ENCODE measurements at regions not wholly inside any gene's neighbourhood (a gene's known extent, or its start where the extent isn't known, plus 50 kb on each side); places are given as distances from the start of the nearest gene placed in this dataset.
"Not testable (repeated sequence)": the region's sequence is repeated elsewhere in the genome, so short reads cannot be mapped to it uniquely, and the experiment has no call there.

- H3K36me3 Mint-ChIP-seq, result no peaks in the 10 kb centered on the region
- no peak overlapping the region for H3K27ac Mint-ChIP-seq
- ATAC-seq (no peak), DNase-seq (ENCODE audit: low spot score in 2 of 2) (no peak)
- H3K9me3 Mint-ChIP-seq, result no peaks in the 10 kb centered on the region
These were observed 192.6 kb downstream of the DLEU7 start for GRCh38 chr13:50650592-50651504.

- Mint-ChIP-seq H3K9me3 (no peaks in the 10 kb centered on the region), H3K27ac (no peak overlapping the region), H3K36me3 (no peaks in the 10 kb centered on the region)
- no peak for ATAC-seq
- no peak for DNase-seq (ENCODE audit: low spot score in 2 of 2)
These were observed 191.6 kb downstream of the DLEU7 start for GRCh38 chr13:50651922-50652321.

DNA sequence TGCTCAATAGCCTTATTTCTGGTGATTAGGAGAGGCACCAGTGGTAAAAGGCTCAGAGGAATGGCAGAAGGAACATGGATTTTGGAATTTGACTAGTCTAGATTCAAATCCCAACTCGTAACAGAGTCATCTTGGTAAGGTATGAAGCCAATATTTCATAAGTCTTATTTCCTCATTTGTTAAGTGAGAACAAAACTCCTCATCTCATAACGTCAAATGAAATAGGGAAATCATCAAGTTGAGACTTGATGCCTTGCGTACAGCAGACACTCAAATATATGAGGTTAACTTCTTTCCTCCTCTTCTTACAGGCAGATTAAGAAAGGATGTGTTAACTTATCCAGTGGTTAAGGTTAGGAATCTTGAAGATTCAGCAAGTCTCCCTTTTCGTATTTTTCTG lies 189.2 kb downstream of the DLEU7 start:
- ATAC-seq, result no peak
- Mint-ChIP-seq H3K27ac (no peak overlapping the region), H3K9me3 (no peaks in the 10 kb centered on the region), H3K36me3 (no peaks in the 10 kb centered on the region)
- no peak for DNase-seq (ENCODE audit: low spot score in 2 of 2)

DNA sequence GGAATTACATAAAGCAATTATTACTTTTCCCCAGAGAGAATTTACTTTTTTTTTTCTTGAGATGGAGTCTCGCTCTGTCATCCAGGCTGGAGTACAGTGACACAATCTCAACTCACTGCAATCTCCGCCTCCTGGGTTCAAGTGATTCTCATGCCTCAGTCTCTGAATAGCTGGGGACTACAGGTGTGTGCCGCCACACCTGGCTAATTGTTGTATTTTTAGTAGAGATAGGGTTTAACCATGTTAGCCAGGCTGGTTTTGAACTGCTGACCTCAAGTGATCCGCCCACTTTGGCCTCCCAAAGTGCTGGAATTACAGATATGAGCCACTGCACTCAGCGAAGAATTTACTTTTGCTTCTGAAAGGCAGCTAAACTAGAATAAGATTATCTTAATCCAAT lies 181.6 kb downstream of the DLEU7 start:
- not testable (repeated sequence) for H3K9me3 Mint-ChIP-seq; H3K27ac Mint-ChIP-seq; DNase-seq (ENCODE audit: low spot score in 2 of 2); H3K36me3 Mint-ChIP-seq; ATAC-seq

- DNase-seq (ENCODE audit: low spot score in 2 of 2), result no peak
- H3K36me3 Mint-ChIP-seq, result peaks cover 0 to 7% of the 10 kb centered on the region in 2 donors
- H3K9me3 Mint-ChIP-seq, result peaks cover 0 to 8% of the 10 kb centered on the region in 2 donors
- no peak overlapping the region for H3K27ac Mint-ChIP-seq
- no peak for ATAC-seq
These were observed 178.5 kb downstream of the DLEU7 start for GRCh38 chr13:50664951-50665350.

DNA sequence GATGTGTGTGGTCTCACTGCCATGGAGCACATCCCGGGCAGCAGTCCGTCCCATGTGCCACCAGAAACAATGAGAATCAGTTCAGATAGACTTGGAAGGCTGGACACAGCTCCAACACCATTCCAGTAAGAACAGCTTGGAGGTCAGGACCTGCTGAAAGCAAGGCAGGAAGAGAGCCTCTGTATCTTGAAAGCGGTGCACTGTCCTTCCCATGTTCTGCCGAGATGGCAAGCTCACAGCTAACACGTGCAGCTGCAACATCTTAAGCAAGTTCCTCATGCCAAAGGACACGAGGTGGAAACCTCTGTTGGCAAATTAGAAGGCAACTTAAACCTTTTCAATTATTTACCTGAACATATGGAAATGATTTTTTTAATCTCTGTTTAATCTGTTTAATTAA lies 175.4 kb downstream of the DLEU7 start:
- H3K27ac Mint-ChIP-seq, result no peak overlapping the region
- H3K36me3 Mint-ChIP-seq, result peaks cover 0 to 7% of the 10 kb centered on the region in 2 donors
- no peak for DNase-seq (ENCODE audit: low spot score in 2 of 2)
- ATAC-seq, result no peak
- peaks cover 0 to 8% of the 10 kb centered on the region in 2 donors for H3K9me3 Mint-ChIP-seq

- Mint-ChIP-seq H3K36me3 (peaks cover 0 to 7% of the 10 kb centered on the region in 2 donors), H3K9me3 (peaks cover 0 to 8% of the 10 kb centered on the region in 2 donors), H3K27ac (no peak overlapping the region)
- no peak for ATAC-seq
- DNase-seq (ENCODE audit: low spot score in 2 of 2), result no peak
These were observed 174.7 kb downstream of the DLEU7 start for GRCh38 chr13:50668691-50669271.

- Mint-ChIP-seq H3K9me3 (peaks cover 0 to 8% of the 10 kb centered on the region in 2 donors), H3K27ac (no peak overlapping the region), H3K36me3 (peaks cover 0 to 7% of the 10 kb centered on the region in 2 donors)
- DNase-seq (ENCODE audit: low spot score in 2 of 2) (no peak), ATAC-seq (no peak)
These were observed 173.2 kb downstream of the DLEU7 start for GRCh38 chr13:50670272-50670671.

DNA sequence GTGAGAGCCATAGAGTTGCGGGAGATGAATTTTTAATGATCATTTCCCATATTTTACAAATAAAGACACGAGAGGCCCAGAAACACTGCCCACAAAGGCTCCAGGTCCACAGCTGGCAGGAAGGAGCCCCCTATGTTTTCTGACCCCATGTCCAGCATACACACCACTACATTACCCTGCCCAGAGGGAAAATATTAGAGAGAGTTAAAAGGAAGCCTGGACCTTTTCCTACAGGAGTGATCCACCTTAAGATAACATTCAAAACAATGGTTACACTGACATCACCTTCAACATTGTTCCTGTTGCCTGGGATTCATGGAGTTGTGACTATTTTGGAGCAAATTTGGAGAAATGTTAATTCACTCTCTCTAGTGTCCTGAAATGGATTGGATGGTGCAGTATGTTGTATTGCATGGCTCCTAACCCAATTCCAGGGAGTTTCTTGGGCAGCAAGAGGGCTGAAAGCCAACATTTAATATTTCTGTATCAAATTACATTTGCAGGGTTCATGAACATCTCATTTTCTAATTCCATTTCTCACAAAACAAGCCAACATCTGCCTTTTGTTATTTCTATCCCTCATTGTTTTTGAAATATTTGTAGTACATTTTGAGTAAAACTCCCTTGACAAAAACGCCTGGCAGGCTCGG lies 172.5 kb downstream of the DLEU7 start:
- H3K27ac Mint-ChIP-seq, result no peak overlapping the region
- ATAC-seq (no peak), DNase-seq (ENCODE audit: low spot score in 2 of 2) (no peak)
- peaks cover 0 to 5% of the 10 kb centered on the region in 2 donors for H3K36me3 Mint-ChIP-seq
- peaks cover 0 to 4% of the 10 kb centered on the region in 2 donors for H3K9me3 Mint-ChIP-seq

GRCh38 chr13:50671497-50671850 lies 172.0 kb downstream of the DLEU7 start:
- ATAC-seq, result no peak
- Mint-ChIP-seq H3K36me3 (no peaks in the 10 kb centered on the region), H3K9me3 (no peaks in the 10 kb centered on the region), H3K27ac (no peak overlapping the region)
- no peak for DNase-seq (ENCODE audit: low spot score in 2 of 2)

- no peak for ATAC-seq
- DNase-seq (ENCODE audit: low spot score in 2 of 2), result no peak
- H3K9me3 Mint-ChIP-seq, result no peaks in the 10 kb centered on the region
- no peak overlapping the region for H3K27ac Mint-ChIP-seq
- no peaks in the 10 kb centered on the region for H3K36me3 Mint-ChIP-seq
These were observed 171.5 kb downstream of the DLEU7 start for GRCh38 chr13:50672025-50672424.

GRCh38 chr13:50675651-50676050 lies 167.8 kb downstream of the DLEU7 start:
- no peaks in the 10 kb centered on the region for H3K9me3 Mint-ChIP-seq
- DNase-seq (ENCODE audit: low spot score in 2 of 2) (no peak), ATAC-seq (no peak)
- H3K36me3 Mint-ChIP-seq, result no peaks in the 10 kb centered on the region
- H3K27ac Mint-ChIP-seq, result no peak overlapping the region

GRCh38 chr13:50676602-50677001 lies 166.9 kb downstream of the DLEU7 start:
- H3K36me3 Mint-ChIP-seq, result no peaks in the 10 kb centered on the region
- ATAC-seq, result no peak
- DNase-seq (ENCODE audit: low spot score in 2 of 2), result no peak
- H3K9me3 Mint-ChIP-seq, result no peaks in the 10 kb centered on the region
- H3K27ac Mint-ChIP-seq, result no peak overlapping the region

DNA sequence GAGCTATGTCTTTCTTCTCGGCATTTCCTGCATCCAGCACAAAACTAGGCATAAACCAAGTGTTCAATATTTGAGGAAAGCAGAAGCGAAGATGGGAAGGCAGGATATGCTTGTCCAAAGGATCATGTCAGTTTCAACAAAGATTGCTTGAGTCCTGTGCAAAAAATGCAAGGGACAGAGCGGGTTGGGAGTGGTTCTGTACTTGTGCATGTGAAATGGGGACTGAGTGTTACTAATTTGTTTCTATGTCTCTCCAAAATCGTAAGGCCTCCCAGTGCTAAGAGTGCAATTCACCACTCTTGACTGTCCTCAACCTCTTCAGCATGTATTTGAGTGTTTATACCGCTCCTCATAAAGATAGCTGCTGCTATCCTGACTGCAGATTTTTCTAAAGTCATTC lies 166.2 kb downstream of the DLEU7 start:
- Mint-ChIP-seq H3K27ac (no peak overlapping the region), H3K9me3 (no peaks in the 10 kb centered on the region), H3K36me3 (no peaks in the 10 kb centered on the region)
- DNase-seq (ENCODE audit: low spot score in 2 of 2), result no peak
- no peak for ATAC-seq

GRCh38 chr13:50677687-50678463 lies 165.6 kb downstream of the DLEU7 start:
- H3K36me3 Mint-ChIP-seq, result no peaks in the 10 kb centered on the region
- H3K27ac Mint-ChIP-seq, result no peak overlapping the region
- H3K9me3 Mint-ChIP-seq, result no peaks in the 10 kb centered on the region
- no peak for DNase-seq (ENCODE audit: low spot score in 2 of 2)
- no peak for ATAC-seq

DNA sequence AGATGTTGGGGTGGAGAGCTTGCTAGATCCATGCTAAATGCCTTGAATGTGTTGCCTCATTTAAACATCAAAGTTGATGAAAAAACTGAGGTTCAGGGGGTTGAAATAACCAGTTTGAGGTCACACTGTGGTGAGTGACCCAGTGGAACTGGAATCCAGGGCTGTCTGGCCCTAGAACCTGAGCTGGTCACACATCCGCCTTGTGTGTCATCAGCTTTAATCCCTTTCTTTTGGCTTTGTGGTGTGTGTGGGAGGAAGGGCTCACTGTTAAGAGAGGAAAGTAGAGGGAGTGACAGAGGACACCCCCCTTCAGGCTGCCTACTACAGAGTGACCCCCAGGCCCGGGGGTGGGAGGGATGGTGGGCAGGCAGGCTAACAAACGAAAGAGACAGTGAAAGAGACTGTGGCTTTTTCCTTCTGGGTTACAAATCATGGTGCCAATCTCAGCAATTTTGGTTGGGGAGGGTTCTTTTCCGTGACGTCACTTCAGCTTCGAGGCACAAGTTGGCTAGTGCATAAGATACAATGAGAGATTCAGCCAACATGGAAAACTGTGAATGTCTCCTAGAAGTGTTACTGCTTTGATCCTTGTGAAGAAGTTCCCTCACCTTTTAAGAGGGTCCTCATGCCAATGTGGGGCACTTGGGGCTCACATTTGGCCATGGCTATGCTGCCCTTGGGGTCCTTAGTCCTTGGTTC lies 164.9 kb downstream of the DLEU7 start:
- DNase-seq (ENCODE audit: low spot score in 2 of 2) (no peak), ATAC-seq (peak in 1 of 2 donors; percentile 37)
- Mint-ChIP-seq H3K9me3 (no peaks in the 10 kb centered on the region), H3K27ac (no peak overlapping the region), H3K36me3 (no peaks in the 10 kb centered on the region)
